ENCODE measurements at regions not wholly inside any gene's neighbourhood (a gene's known extent, or its start where the extent isn't known, plus 50 kb on each side); places are given as distances from the start of the nearest gene placed in this dataset.
"Not testable (repeated sequence)": the region's sequence is repeated elsewhere in the genome, so short reads cannot be mapped to it uniquely, and the experiment has no call there.

- H3K36me3 Mint-ChIP-seq (ENCODE audit: insufficient read depth) = no peaks in the 10 kb centered on the region
- no peaks in the 10 kb centered on the region for H3K27me3 Mint-ChIP-seq
- no peaks in the 10 kb centered on the region for H3K4me1 Mint-ChIP-seq
- DNase-seq (ENCODE audit: low spot score in 2 of 2) (no peak), ATAC-seq (replicated peaks; ENCODE audit: extremely low read depth, poor library complexity, severe bottlenecking) (no peak)
- no peak overlapping the region for H3K4me3 Mint-ChIP-seq
- H3K27ac Mint-ChIP-seq (ENCODE audit: low read depth) = no peak overlapping the region
- no peaks in the 10 kb centered on the region for H3K9me3 Mint-ChIP-seq
These were observed 703.2 kb downstream of the XPNPEP1 start for GRCh38 chr10:109219935-109220605.

- Mint-ChIP-seq H3K9me3 (no peaks in the 10 kb centered on the region), H3K4me3 (no peak overlapping the region), H3K36me3 (ENCODE audit: insufficient read depth) (no peaks in the 10 kb centered on the region), H3K27me3 (no peaks in the 10 kb centered on the region), H3K4me1 (no peaks in the 10 kb centered on the region), H3K27ac (ENCODE audit: low read depth) (no peak overlapping the region)
- DNase-seq (ENCODE audit: low spot score in 2 of 2) (no peak), ATAC-seq (replicated peaks; ENCODE audit: extremely low read depth, poor library complexity, severe bottlenecking) (no peak)
These were observed 705.1 kb downstream of the XPNPEP1 start for GRCh38 chr10:109218207-109218606.

- H3K9me3 Mint-ChIP-seq = no peaks in the 10 kb centered on the region
- no peaks in the 10 kb centered on the region for H3K4me1 Mint-ChIP-seq
These were observed 707.8 kb downstream of the XPNPEP1 start for GRCh38 chr10:109215291-109216075.

GRCh38 chr10:109214891-109215290, 708.4 kb downstream of the XPNPEP1 start:
- ATAC-seq (replicated peaks; ENCODE audit: extremely low read depth, poor library complexity, severe bottlenecking); DNase-seq (ENCODE audit: low spot score in 2 of 2); H3K27me3 Mint-ChIP-seq; H3K27ac Mint-ChIP-seq (ENCODE audit: low read depth); H3K4me1 Mint-ChIP-seq; H3K4me3 Mint-ChIP-seq; H3K36me3 Mint-ChIP-seq (ENCODE audit: insufficient read depth); H3K9me3 Mint-ChIP-seq: not testable (repeated sequence)

More at GRCh38 chr10:109215291-109216075, 707.8 kb downstream of the XPNPEP1 start:
- DNase-seq (ENCODE audit: low spot score in 2 of 2) (no peak), ATAC-seq (replicated peaks; ENCODE audit: extremely low read depth, poor library complexity, severe bottlenecking) (no peak)
- no peaks in the 10 kb centered on the region for H3K27me3 Mint-ChIP-seq
- no peak overlapping the region for H3K27ac Mint-ChIP-seq (ENCODE audit: low read depth)
- H3K4me3 Mint-ChIP-seq = no peak overlapping the region
- no peaks in the 10 kb centered on the region for H3K36me3 Mint-ChIP-seq (ENCODE audit: insufficient read depth)

GRCh38 chr10:109207361-109207760, 716.0 kb downstream of the XPNPEP1 start:
- DNase-seq (ENCODE audit: low spot score in 2 of 2) (no peak), ATAC-seq (replicated peaks; ENCODE audit: extremely low read depth, poor library complexity, severe bottlenecking) (no peak)
- H3K4me3 Mint-ChIP-seq = no peak overlapping the region
- no peaks in the 10 kb centered on the region for H3K36me3 Mint-ChIP-seq (ENCODE audit: insufficient read depth)
- no peaks in the 10 kb centered on the region for H3K9me3 Mint-ChIP-seq
- H3K27ac Mint-ChIP-seq (ENCODE audit: low read depth) = no peak overlapping the region
- no peaks in the 10 kb centered on the region for H3K4me1 Mint-ChIP-seq
- no peaks in the 10 kb centered on the region for H3K27me3 Mint-ChIP-seq

- no peaks in the 10 kb centered on the region for H3K27me3 Mint-ChIP-seq
- ATAC-seq (replicated peaks; ENCODE audit: extremely low read depth, poor library complexity, severe bottlenecking) = no peak
- no peak for DNase-seq (ENCODE audit: low spot score in 2 of 2)
- H3K9me3 Mint-ChIP-seq = no peaks in the 10 kb centered on the region
- no peak overlapping the region for H3K27ac Mint-ChIP-seq (ENCODE audit: low read depth)
- no peak overlapping the region for H3K4me3 Mint-ChIP-seq
- no peaks in the 10 kb centered on the region for H3K4me1 Mint-ChIP-seq
- H3K36me3 Mint-ChIP-seq (ENCODE audit: insufficient read depth) = no peaks in the 10 kb centered on the region
These were observed 717.3 kb downstream of the XPNPEP1 start for GRCh38 chr10:109205929-109206585.

GRCh38 chr10:109203646-109204353, 719.5 kb downstream of the XPNPEP1 start:
- H3K36me3 Mint-ChIP-seq (ENCODE audit: insufficient read depth) = no peaks in the 10 kb centered on the region
- H3K4me3 Mint-ChIP-seq = no peak overlapping the region
- DNase-seq (ENCODE audit: low spot score in 2 of 2) = no peak
- H3K27me3 Mint-ChIP-seq = no peaks in the 10 kb centered on the region
- H3K27ac Mint-ChIP-seq (ENCODE audit: low read depth) = no peak overlapping the region
- H3K9me3 Mint-ChIP-seq = peaks cover 8% of the 10 kb centered on the region
- ATAC-seq (replicated peaks; ENCODE audit: extremely low read depth, poor library complexity, severe bottlenecking) = no peak
- H3K4me1 Mint-ChIP-seq = no peaks in the 10 kb centered on the region

- peaks cover 18% of the 10 kb centered on the region for H3K9me3 Mint-ChIP-seq
- no peak overlapping the region for H3K4me3 Mint-ChIP-seq
- H3K36me3 Mint-ChIP-seq (ENCODE audit: insufficient read depth) = no peaks in the 10 kb centered on the region
- no peak for ATAC-seq (replicated peaks; ENCODE audit: extremely low read depth, poor library complexity, severe bottlenecking)
- no peak for DNase-seq (ENCODE audit: low spot score in 2 of 2)
- no peaks in the 10 kb centered on the region for H3K4me1 Mint-ChIP-seq
- H3K27me3 Mint-ChIP-seq = no peaks in the 10 kb centered on the region
- H3K27ac Mint-ChIP-seq (ENCODE audit: low read depth) = no peak overlapping the region
These were observed 721.2 kb downstream of the XPNPEP1 start for GRCh38 chr10:109202111-109202510.

GRCh38 chr10:109200646-109201045, 722.7 kb downstream of the XPNPEP1 start:
- Mint-ChIP-seq H3K27ac (ENCODE audit: low read depth) (no peak overlapping the region), H3K4me3 (no peak overlapping the region), H3K4me1 (no peaks in the 10 kb centered on the region), H3K36me3 (ENCODE audit: insufficient read depth) (no peaks in the 10 kb centered on the region), H3K9me3 (peaks cover 19% of the 10 kb centered on the region), H3K27me3 (no peaks in the 10 kb centered on the region)
- ATAC-seq (replicated peaks; ENCODE audit: extremely low read depth, poor library complexity, severe bottlenecking) = no peak
- no peak for DNase-seq (ENCODE audit: low spot score in 2 of 2)

GRCh38 chr10:109191823-109192222, 731.5 kb downstream of the XPNPEP1 start:
- H3K36me3 Mint-ChIP-seq (ENCODE audit: insufficient read depth) = no peaks in the 10 kb centered on the region
- H3K9me3 Mint-ChIP-seq = peaks cover 22% of the 10 kb centered on the region
- no peaks in the 10 kb centered on the region for H3K27me3 Mint-ChIP-seq
- no peak overlapping the region for H3K4me3 Mint-ChIP-seq
- H3K4me1 Mint-ChIP-seq = no peaks in the 10 kb centered on the region
- no peak overlapping the region for H3K27ac Mint-ChIP-seq (ENCODE audit: low read depth)
- DNase-seq (ENCODE audit: low spot score in 2 of 2) = no peak
- no peak for ATAC-seq (replicated peaks; ENCODE audit: extremely low read depth, poor library complexity, severe bottlenecking)

- ATAC-seq (replicated peaks; ENCODE audit: extremely low read depth, poor library complexity, severe bottlenecking) = no peak
- peaks cover 22% of the 10 kb centered on the region for H3K9me3 Mint-ChIP-seq
- DNase-seq (ENCODE audit: low spot score in 2 of 2) = no peak
- H3K27ac Mint-ChIP-seq (ENCODE audit: low read depth) = no peak overlapping the region
- H3K36me3 Mint-ChIP-seq (ENCODE audit: insufficient read depth) = no peaks in the 10 kb centered on the region
- no peaks in the 10 kb centered on the region for H3K27me3 Mint-ChIP-seq
- H3K4me3 Mint-ChIP-seq = no peak overlapping the region
- no peaks in the 10 kb centered on the region for H3K4me1 Mint-ChIP-seq
These were observed 732.0 kb downstream of the XPNPEP1 start for GRCh38 chr10:109191341-109191740.

- Mint-ChIP-seq H3K4me3 (no peak overlapping the region), H3K27ac (ENCODE audit: low read depth) (no peak overlapping the region), H3K27me3 (no peaks in the 10 kb centered on the region), H3K36me3 (ENCODE audit: insufficient read depth) (no peaks in the 10 kb centered on the region), H3K9me3 (peaks cover 29% of the 10 kb centered on the region), H3K4me1 (no peaks in the 10 kb centered on the region)
- ATAC-seq (replicated peaks; ENCODE audit: extremely low read depth, poor library complexity, severe bottlenecking) (no peak), DNase-seq (ENCODE audit: low spot score in 2 of 2) (no peak)
These were observed 735.6 kb downstream of the XPNPEP1 start for GRCh38 chr10:109187677-109188076.

Measured in central memory CD8-positive, alpha-beta T cell (primary cell).